ENCODE measurements at regions not wholly inside any gene's neighbourhood (a gene's known extent, or its start where the extent isn't known, plus 50 kb on each side); places are given as distances from the start of the nearest gene placed in this dataset.

- TF ChIP-seq EZH2 (IDR thresholded peaks at IDR 0.05; ENCODE audit: insufficient read depth, poor library complexity, severe bottlenecking) (no peak), EZH2phosphoT487 (IDR thresholded peaks at IDR 0.05; ENCODE audit: insufficient read depth, low read depth) (no peak)
Measured at GRCh38 chr2:7419186-7419585, 502.0 kb downstream of the RNF144A start.

Data from GM23248 (cell line).